ENCODE measurements at regions not wholly inside any gene's neighbourhood (a gene's known extent, or its start where the extent isn't known, plus 50 kb on each side); places are given as distances from the start of the nearest gene placed in this dataset.
"Not testable (repeated sequence)": the region's sequence is repeated elsewhere in the genome, so short reads cannot be mapped to it uniquely, and the experiment has no call there.

DNA sequence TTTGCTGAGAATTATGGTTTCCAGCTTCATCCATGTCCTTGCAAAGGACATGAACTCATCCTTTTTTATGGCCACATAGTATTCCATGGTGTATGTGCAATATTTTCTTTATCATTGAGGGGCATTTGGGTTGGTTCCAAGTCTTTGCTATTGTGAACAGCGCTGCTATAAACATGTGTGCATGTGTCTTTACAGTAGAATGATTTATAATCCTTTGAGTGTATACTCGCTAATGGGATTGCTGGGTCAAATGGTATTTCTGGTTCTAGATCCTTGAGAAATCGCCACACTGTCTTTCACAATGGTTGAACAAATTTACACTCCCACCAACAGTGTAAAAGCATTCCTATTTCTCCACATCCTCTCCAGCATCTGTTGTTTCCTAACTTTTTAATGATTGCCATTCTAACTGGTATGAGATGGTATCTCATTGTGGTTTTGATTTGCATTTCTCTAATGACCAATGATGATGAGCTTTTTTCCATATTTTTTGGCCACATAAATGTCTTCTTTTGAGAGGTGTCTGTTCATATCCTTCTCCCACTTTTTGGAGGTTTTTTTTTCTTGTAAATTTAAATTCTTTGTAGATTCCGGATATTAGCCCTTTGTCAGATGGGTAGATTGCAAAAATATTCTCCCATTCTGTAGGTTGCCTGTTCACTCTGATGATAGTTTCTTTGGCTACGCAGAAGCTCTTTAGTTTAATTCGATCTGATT is 180.1 kb downstream of the PLPPR4 start:
- not testable (repeated sequence) for DNase-seq

DNA sequence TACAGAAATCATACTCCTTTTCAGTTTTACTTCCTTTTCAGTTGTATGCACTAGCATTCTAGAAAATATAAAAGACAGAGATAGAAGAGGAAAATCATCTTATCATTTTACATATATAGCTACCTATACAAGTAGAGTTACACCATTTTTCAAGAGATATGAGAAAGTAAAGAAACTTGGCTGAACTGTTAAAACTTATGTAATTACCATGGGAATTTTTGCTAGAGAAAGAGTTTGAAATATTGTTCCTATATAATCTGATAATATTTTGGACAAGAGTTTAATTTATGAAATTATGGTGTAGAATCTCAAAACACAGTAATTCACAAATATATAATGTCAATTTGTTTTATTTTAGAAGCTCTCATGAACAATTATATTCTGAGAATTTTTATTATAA is 180.8 kb downstream of the PLPPR4 start:
- no peak for DNase-seq

DNA sequence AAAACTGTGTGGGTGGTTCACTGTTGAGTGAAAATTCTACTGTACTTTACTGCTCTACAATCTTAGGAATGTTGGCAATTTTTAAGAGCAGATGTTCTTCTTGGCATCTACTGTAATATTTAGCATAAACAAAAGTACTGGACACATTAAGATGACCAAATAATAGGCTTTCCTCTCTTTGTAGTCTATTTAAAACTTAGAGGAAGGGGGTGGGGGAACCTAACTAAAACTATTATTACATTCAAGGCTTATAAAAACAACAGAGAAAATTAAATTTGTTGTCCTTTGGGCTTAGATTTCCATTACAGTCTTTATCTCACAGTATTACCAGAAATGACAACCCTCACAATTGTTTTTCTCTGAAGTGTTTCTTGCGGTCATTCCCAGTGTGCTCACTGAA is 181.2 kb downstream of the PLPPR4 start:
- no peak for DNase-seq

DNA sequence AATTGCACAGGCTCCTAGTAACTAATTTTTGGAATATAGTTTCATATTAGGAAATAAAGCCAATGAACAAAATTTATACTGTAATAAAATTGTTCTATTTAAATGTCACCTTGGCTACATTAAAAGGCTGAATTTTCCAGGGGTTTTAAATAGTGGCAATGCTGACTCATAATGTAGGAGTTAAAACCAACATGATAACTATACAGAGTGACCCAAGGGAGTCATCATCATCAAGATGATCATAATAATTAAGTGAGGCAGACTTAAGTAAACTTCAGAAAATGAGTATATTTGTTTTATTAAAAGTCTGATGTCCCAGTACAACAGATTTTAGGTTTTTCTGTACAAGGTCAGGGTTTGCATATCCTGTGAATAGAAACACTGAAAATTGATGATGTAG is 183.4 kb downstream of the PLPPR4 start:
- DNase-seq: no peak

DNA sequence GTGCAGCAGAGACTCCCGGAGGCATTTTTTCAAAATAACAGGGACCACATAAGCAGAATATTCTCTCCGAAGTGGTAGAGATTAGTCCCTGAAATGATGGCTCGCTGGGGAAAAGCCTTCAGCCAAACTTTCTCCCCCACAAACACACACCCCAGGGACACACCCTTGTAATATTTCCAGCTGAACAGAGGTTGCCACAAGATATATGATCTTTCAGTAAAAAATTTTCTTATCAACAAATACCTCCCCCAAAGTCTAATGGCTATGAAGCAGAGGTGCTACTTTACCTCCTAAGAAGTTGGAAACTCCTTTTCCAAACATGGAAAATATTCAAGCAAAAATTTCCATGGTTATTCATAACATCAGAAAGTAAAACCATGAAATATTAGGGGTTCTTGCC is 190.2 kb upstream of the PALMD start:
- no peak for DNase-seq

DNA sequence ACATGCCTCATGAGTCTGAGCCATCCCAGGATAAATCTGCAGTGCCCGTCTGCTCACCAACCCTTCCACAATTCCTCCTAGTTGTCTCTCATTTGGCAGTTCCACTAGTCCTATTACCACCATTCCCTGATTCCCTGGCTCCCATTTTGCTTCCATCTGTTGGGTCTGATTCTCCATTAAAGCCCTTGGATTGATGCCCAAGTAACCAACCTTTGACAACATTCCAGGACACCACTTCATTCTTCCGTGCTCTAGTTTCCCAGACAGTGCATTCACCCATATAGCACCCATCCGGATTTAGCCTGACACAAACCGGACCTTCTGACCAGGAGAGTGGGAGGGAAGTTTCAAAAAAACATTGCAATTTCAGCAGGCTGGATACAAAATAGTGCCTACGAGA is 189.4 kb upstream of the PALMD start:
- no peak for DNase-seq

DNA sequence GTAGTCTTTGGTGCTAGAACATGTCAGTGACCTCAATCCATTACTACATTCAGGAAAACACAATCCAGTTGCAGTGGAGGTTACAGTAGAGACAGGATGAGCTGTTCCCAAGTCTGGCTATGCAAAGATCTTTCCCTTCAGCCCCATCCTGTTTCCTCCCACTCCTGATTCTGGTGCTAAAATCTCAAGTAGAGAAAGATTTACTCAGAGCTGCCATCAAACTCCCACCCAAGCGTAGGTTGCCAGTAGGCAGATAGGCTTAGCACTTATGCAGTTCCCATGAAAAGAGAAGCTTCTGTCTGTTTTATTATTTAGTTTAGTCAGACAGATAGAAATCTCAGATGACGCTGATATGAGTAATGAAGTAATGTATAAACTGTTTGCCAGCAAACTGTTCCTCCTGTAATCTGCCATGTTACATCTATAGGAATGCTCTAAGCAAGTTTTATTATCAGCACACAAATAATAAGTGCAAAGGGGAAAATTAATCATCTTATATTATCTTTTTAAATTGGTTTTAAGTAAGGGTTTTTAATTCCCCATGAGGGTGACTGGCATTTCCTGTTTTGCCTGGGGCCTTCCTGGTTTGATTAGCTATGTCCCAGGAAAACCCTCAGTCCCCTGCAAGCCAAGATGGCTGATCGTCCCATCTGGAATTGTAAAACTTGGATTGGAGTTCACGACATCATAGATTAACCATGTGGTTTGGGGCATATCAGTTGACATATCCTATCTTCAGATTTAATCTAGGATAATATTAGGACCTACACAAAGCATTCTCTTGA is 188.3 kb upstream of the PALMD start:
- DNase-seq: no peak

DNA sequence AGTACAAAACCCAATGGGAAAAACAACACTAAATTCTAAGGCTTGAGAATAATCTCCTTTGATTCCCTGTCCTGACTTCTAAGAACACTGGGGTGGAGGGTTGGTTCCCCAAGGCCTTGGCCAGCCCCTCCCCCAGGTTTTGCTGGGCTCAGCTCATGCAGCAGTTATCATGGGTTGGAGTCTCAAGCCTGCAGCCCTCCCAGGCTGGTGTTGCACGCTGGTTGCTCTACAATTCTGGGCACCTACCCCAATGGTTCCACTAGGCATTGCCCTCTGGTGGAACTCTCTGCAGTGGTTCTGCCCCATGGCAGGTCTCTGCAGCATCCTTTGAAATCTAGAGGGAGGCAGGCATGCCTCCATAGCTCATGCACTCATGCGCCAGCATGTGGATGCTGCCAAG is 184.4 kb upstream of the PALMD start:
- DNase-seq: no peak

DNA sequence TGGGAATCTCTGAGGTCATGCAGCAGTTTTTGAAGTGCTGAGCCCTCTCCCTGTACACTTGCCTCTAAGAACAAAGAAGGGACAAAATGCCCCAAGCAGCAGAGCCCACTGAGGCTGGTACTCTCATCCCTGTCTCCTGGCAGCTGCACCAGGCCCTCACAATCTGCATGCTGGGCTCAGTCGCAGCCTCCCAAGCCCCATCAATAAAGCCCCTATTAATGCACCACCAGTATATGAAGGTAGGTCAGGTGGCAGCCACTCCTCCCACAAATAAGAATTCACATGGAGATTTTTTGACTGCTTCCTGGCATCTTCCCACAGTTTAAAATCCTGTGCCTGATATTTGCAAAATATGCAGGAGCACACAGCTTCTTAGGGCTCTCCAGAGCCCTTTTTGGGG is 181.2 kb upstream of the PALMD start:
- DNase-seq: no peak

DNA sequence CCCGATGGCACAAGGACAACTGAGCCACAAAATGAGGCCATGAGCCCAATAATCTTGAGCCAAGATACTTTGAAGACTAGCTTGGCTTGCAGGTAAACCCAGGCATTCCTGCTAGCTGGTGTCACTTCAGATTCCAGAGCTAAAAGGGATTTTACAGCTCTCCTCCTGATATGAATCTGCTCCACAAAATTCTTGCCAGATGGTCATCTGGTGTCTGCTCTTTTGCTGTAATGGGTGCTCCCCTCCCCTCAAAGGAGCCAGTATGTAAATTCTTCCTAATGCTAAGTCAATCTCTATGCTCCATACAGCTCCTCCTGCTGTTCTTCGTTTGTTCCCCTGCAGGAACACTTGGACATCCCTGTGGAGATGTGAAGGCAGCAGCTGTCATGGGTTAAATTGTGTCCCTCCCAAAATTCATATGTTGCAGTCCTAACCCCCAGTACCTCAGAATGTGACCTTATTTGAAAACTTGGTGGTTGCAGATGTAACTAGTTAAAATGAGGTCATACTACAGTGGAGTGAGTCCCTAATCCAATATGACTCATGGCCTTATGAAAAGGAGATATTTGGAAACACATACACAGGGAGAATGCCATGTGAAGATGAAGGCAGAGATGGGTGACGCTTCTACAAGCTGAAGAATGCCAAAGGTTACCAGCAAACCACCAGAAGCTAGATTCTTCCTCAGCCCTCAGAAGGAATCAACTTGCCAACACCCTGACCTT is 180.6 kb upstream of the PALMD start:
- no peak for DNase-seq

DNA sequence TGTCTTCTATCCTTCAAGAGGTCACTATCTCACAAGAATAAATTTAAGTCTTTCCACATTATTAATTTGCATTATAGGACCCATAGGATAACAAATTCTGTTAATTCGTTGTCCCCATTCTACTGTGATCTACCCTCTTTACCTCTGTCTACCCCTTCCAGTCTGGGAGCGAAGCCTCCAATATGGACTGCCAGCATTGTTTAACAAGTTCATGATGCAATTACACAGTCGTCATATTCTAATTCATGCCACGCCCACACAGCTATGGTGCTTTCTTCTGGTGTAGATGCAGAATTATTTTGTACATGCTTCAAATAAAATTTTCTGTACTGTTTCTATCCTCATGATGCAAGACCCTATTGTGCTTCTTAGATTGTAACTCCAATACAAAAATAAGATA is 178.3 kb upstream of the PALMD start:
- DNase-seq: no peak

DNA sequence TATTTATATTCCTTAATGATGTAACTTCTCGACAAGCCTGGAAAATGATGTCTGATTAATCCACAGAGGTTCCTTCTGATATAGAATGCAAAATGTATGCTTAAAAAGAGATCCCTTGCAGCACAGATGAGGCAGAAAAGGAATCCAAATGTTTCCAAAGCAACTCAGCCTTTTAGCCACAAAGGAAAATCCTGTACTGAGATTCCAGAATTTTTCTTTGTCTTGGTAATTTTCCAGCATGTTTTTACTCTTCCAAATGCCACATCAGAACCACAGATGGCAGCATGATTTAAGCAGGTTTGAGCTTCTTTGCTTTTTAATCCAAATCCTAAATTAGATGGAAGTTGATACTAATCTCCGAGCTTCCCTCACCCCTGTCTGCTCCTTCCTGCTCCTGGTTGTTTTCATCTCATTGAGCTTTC is 176.4 kb upstream of the PALMD start:
- DNase-seq: no peak

DNA sequence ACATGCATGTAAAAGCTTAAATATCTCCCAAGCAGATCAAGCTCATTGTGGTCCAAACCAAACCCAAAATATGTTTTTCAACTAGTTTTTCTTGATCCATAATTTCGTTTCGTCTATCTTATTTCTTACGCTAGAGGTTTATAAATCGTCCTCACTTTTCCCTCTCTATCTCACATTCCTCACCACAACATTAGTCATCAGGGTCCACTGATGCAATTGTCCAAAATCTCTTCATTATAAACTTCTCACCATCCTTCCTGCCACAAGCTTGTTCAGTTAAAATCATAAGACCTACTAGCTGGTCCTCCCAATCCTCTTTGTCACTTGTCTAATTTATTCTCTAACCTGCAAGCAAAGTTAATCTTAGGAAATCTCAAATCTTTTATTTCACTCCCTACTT is 173.0 kb upstream of the PALMD start:
- no peak for DNase-seq

DNA sequence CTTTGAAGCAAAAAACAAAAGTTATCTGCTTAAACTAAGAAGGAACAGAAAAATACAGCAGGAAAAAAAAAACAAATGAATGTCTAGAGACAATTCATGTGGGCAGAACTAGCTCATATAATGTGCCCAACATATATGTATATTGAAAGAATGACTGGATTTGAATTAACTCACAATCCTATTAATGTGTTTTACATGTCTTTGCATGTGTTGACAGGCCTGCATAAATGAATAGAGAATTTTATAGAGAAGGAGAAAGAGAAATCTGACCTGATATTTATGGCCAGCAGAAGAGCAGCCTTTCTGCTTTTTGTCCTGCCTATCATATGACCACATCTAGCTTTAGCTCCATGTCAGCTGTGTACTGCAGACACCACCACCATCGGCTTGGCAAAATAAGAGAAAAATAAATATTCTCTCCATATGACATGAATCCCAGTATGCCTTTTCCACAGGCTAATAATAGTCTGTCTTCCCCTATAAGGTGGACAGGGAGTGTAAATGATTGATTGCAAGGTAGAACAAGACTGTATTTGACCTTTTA is 171.5 kb upstream of the PALMD start:
- DNase-seq: no peak

DNA sequence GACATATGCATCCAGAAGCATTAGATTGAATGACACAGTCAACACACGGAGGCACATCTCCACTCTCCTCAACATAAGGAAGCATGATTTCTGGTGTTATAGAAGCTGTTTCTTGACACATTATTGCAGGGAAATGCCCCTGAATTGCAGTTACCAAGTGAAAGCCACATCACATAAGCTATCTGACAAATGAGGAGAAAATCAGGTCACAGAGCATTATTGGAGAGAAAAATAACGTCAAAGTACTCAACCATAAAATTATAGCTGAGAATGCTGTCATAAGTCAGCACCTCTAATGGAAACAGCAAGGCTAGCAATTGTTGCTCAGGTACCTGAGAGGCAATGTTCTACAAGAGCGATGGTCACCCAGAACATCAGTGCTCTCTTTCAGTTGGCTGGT is 169.9 kb upstream of the PALMD start:
- DNase-seq: no peak

DNA sequence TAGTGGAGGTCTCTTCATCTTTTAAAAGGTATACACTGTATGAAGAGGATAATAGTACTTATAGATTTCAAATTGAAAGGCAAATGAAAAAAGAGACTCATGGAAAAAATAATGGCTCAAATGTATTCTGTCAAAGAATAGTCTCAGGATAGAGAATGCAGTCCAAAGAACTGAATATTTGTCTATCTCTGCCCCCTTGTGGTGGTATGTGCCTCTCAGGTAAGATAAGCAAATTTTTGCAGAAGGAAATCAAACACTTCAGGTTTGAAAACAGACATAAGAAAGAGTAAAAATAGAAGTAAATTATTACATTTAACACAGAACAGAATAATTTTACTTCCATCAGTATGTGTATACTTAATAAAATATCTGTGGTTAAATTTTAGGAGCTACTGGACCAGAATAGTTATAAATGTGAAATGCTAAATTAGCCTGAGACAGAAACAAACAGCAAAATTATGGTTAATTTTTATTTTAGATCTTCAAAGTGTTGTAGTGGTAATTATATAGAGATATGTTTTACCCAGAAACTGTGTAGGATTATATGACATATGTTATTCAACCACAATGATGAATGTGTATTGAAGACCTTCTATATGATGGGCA is 164.4 kb upstream of the PALMD start:
- DNase-seq: peak; percentile 84

DNA sequence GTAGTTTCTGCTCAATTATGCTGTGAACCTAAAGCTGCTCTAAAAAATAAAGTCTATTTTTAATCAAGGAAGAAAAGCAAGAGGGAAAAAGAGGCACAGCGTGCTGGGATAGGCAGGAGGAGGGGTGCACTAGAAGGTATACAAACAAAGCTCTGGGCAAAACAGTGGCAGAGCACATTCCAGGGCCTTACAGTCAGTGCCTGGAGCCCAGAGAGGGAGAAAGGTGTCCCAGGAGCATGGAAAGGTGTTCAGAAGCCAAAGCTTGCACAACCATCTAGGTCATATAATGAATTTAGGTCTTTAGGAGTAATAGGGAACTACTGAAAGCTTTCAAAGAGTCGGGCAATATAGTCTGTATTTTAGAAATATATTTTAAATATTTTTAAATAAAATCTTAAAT is 163.6 kb upstream of the PALMD start:
- DNase-seq: no peak

DNA sequence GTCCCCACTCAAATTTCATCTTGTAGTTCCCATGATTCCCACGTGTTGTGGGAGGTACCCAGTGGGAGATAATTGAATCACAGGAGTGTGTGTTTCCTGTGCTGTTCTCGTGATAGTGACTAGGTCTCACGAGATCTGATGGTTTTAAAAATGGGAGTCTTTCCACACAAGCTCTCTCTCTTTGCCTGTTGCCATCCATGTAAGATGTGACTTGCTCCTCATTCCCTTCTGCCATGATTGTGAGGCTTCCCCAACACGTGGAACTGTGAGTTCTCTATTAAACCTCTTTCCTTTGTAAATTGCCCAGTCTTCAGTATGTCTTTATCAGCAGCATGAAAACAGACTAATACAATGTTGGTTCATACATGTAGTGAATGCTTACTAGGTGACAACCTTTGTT is 163.2 kb upstream of the PALMD start:
- no peak for DNase-seq

DNA sequence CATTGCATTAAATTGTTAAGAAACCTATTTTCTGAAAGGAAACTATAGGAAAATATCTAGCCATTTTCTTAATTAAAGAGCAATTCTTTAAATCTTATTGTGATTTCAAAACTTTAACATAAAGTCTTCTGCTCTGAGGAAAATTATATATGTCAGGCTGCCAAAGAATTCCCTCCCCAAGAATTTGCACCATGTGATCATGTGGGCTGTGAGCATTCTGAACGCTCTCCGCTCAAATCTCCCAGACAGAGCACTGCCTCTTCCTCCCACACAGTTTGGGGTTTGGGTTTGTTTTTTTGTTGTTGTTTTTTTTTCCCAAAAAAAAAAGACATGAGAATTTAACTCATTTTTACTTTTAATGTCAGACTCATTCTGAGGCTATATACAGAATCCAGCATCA is 155.9 kb upstream of the PALMD start:
- DNase-seq: no peak

DNA sequence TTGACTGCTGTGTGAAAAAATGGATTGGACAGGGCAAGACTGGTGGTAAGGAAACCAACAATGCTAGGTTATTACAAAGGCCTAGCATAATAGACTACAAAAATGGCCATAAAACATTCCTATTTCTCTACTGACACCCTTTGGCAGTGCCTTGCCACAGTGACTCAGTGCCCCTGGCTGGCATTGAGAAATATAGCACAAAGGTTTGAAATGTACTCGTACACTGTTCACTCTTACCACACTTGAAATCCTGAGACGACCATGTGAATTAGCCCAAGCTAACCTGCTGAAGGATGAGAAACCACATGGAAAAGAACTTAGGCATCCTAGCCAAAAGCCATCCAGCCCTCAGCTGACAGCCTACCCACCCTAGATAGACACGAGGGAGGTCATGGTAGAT is 149.8 kb upstream of the PALMD start:
- no peak for DNase-seq

DNA sequence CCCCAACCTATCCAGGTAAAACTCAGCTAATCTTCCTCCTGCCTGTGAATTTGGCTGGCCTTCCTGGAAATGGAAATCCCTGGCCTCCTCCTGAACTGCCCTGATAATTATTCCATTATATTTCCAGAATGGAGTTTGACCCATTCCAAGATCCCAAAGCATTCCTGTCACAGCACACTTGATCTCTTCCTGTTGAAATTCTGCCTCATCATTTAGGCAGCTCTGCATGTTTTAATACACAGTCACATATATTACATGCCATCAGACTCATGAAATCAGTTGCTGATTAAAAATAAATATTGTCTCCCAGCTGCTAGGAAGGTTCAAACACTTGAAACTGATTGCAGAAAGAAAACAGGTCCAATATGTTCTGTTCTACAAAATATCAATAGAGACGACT is 148.2 kb upstream of the PALMD start:
- no peak for DNase-seq

DNA sequence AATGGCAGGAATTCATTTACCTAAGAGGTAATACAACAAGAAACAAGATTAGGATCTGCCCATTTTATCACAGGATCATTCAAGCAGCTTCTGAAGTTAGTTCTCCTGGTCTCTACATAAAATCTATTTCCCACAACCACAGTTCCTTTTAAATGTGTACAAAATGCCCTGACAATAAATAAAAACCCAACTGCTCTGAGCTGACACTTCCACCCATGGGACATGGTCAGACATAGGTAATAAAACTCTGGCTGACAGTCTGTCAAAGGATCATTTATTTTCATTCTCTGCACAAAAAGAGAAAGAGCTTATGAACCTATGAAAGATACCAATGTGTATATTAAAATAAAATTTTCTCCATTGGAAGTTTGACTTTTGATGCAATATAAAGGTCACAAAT is 145.4 kb upstream of the PALMD start:
- DNase-seq: no peak

DNA sequence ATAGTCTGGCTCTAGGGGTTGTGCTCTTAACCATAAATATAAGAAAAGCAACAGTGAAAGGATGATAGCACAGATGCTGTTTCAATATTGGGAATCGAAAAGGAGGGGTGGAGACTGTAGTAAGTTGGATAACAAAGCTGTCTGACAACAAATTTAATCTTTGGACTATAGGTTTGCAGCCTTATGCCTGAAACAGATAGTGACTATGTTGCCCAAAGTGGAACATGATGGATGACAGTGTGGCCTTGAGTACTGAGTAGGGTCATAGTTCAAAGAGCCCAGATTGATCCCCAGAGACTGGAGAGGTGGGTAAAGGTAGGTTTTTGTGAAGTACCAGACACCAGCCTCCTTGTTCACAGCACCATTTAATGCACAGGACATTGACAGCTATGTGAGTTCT is 144.0 kb upstream of the PALMD start:
- no peak for DNase-seq
